Peyer's patch (tissue), 4 donors: ENCODE measurements at regions not wholly inside any gene's neighbourhood (a gene's known extent, or its start where the extent isn't known, plus 50 kb on each side); places are given as distances from the start of the nearest gene placed in this dataset.

Experiments used
- POLR2A ChIP-seq, 2 donors: fragments of 450-650 bp; IDR thresholded peaks; one replicate each; pipeline ENCODE4 v1.5.1; 2017; ENCODE audit warnings: antibody characterized with exemption in 2 of 2, mild to moderate bottlenecking in 2 of 2, moderate library complexity in 2 of 2
- TF ChIP-seq, protein P1 (sequence below), 6 experiments: fragments of 450-650 bp in 4 of 6; fragments of 200-600 bp in 2 of 6; sonication (generic) in 1 of 6; IDR thresholded peaks; one replicate each; pipeline ENCODE4 v1.5.1; 2017 to 2019; ENCODE audit warnings: antibody characterized with exemption in 6 of 6, mild to moderate bottlenecking in 3 of 6, moderate library complexity in 1 of 6

DNA sequence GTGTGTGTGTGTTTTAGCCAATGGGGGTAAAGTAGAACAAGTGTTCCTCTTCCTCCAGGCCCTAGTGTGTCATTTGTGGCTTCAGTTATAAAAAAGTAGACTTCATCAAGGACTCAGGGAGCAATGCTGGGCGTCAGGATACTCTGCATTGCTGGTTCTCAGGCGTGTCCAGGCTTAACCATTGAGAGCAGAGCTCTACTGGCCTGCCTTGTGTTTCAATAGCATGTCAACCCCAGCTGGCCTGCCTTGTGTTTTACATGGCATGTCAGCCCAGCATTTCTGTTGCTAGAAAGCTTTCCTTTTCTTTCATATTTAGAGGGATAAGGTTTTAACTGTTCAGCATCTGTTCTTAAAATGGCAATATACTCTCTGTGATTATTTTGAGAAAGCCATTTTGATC lies 117.6 kb upstream of the TMPRSS15 start:
- TF ChIP-seq, protein P1, sequence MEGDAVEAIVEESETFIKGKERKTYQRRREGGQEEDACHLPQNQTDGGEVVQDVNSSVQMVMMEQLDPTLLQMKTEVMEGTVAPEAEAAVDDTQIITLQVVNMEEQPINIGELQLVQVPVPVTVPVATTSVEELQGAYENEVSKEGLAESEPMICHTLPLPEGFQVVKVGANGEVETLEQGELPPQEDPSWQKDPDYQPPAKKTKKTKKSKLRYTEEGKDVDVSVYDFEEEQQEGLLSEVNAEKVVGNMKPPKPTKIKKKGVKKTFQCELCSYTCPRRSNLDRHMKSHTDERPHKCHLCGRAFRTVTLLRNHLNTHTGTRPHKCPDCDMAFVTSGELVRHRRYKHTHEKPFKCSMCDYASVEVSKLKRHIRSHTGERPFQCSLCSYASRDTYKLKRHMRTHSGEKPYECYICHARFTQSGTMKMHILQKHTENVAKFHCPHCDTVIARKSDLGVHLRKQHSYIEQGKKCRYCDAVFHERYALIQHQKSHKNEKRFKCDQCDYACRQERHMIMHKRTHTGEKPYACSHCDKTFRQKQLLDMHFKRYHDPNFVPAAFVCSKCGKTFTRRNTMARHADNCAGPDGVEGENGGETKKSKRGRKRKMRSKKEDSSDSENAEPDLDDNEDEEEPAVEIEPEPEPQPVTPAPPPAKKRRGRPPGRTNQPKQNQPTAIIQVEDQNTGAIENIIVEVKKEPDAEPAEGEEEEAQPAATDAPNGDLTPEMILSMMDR (IDR thresholded peaks at IDR 0.05), result no peak
- no peak for TF ChIP-seq POLR2A (IDR thresholded peaks at IDR 0.05)
